ENCODE measurements at regions not wholly inside any gene's neighbourhood (a gene's known extent, or its start where the extent isn't known, plus 50 kb on each side); places are given as distances from the start of the nearest gene placed in this dataset.

GRCh38 chr14:87153391-87153790 is 839.6 kb downstream of the GALC start:
- no peak for DNase-seq

- peak; percentile 48 for DNase-seq
Observed at GRCh38 chr14:87152693-87153092, 840.3 kb downstream of the GALC start.

- no peak for DNase-seq
Observed at GRCh38 chr14:87149583-87150354, 843.2 kb downstream of the GALC start.

GRCh38 chr14:87148655-87149054 is 844.3 kb downstream of the GALC start:
- no peak for DNase-seq

GRCh38 chr14:87142551-87143211 is 850.3 kb downstream of the GALC start:
- DNase-seq, result no peak

GRCh38 chr14:87141801-87142200 is 851.2 kb downstream of the GALC start:
- no peak for DNase-seq

GRCh38 chr14:87139299-87139698 is 853.7 kb downstream of the GALC start:
- DNase-seq, result no peak

GRCh38 chr14:87133073-87133801 is 859.7 kb downstream of the GALC start:
- no peak for DNase-seq

GRCh38 chr14:87131879-87132278 is 861.1 kb downstream of the GALC start:
- no peak for DNase-seq

GRCh38 chr14:87122166-87122565 is 870.8 kb downstream of the GALC start:
- DNase-seq, result no peak

- no peak for DNase-seq
Observed at GRCh38 chr14:87121716-87122115, 871.3 kb downstream of the GALC start.

GRCh38 chr14:87115234-87115633 is 877.7 kb downstream of the GALC start:
- no peak for DNase-seq

GRCh38 chr14:87113286-87113685 is 879.7 kb downstream of the GALC start:
- DNase-seq, result no peak

GRCh38 chr14:87111741-87112140 is 881.2 kb downstream of the GALC start:
- DNase-seq, result no peak

- DNase-seq, result no peak
Observed at GRCh38 chr14:87111126-87111525, 881.9 kb downstream of the GALC start.

GRCh38 chr14:87109271-87109670 is 883.7 kb downstream of the GALC start:
- no peak for DNase-seq

- DNase-seq, result no peak
Observed at GRCh38 chr14:87108726-87109125, 884.3 kb downstream of the GALC start.

GRCh38 chr14:87102811-87103378 is 890.1 kb downstream of the GALC start:
- DNase-seq, result no peak

- DNase-seq, result no peak
Observed at GRCh38 chr14:87097015-87097414, 896.0 kb downstream of the GALC start.

GRCh38 chr14:87094913-87095312 is 898.1 kb downstream of the GALC start:
- DNase-seq, result no peak

GRCh38 chr14:87088588-87088987 is 904.4 kb downstream of the GALC start:
- DNase-seq, result no peak

- no peak for DNase-seq
Observed at GRCh38 chr14:87087881-87088280, 905.1 kb downstream of the GALC start.

- DNase-seq, result no peak
Observed at GRCh38 chr14:87084908-87085307, 908.1 kb downstream of the GALC start.

- DNase-seq, result no peak
Observed at GRCh38 chr14:87082917-87083316, 910.1 kb downstream of the GALC start.

Measured in NCI-H774 (cell line).